Gastroesophageal sphincter (tissue), 3 donors: ENCODE measurements at regions not wholly inside any gene's neighbourhood (a gene's known extent, or its start where the extent isn't known, plus 50 kb on each side); places are given as distances from the start of the nearest gene placed in this dataset.

Experiments
- CTCF ChIP-seq, 4 experiments: fragments of 200-600 bp in 2 of 4; fragments of 450-650 bp in 2 of 4; sonication (generic) in 1 of 4; IDR thresholded peaks; one replicate each; pipeline ENCODE4 v1.5.1; 2017 to 2019; ENCODE audit warnings: antibody characterized with exemption in 4 of 4, mild to moderate bottlenecking in 2 of 4, moderate library complexity in 2 of 4
- EP300 ChIP-seq: sonication (generic); formaldehyde crosslinking; IDR thresholded peaks from one replicate; pipeline ENCODE4 v1.6.1; 2017; ENCODE audit warnings: antibody characterized with exemption, mild to moderate bottlenecking
- POLR2A ChIP-seq, 2 donors: fragments of 450-650 bp; IDR thresholded peaks; one replicate each; pipeline ENCODE4 v1.6.1; 2017; ENCODE audit warnings: antibody characterized with exemption in 2 of 2, mild to moderate bottlenecking in 2 of 2, moderate library complexity in 1 of 2
- POLR2AphosphoS5 ChIP-seq: sonication (generic); formaldehyde crosslinking; IDR thresholded peaks from one replicate; pipeline ENCODE4 v1.6.1; 2017; ENCODE audit warnings: antibody characterized with exemption

- TF ChIP-seq POLR2A (IDR thresholded peaks at IDR 0.05), result no peak
- TF ChIP-seq CTCF (IDR thresholded peaks at IDR 0.05), result no peak
- no peak for TF ChIP-seq POLR2AphosphoS5
- TF ChIP-seq EP300, result no peak
Observed at GRCh38 chr5:105150323-105150722, 1587.7 kb upstream of the NUDT12 start.
